ENCODE measurements at regions not wholly inside any gene's neighbourhood (a gene's known extent, or its start where the extent isn't known, plus 50 kb on each side); places are given as distances from the start of the nearest gene placed in this dataset.

GRCh38 chr18:78807668-78808067 is 171.9 kb upstream of the SALL3 start:
- Histone ChIP-seq H3K4me2 (ENCODE audit: control insufficient read depth, extremely low read depth, insufficient read depth, low read depth, low read length) (no peak overlapping the region), H2AFZ (ENCODE audit: control insufficient read depth, low read length) (no peak overlapping the region), H4K20me1 (ENCODE audit: control insufficient read depth, extremely low read depth, insufficient read depth, low read length) (no peaks in the 10 kb centered on the region), H3K27ac (ENCODE audit: control insufficient read depth, insufficient read depth, low read length) (no peak overlapping the region), H3K36me3 (ENCODE audit: control insufficient read depth in 2 of 2, extremely low read depth in 1 of 2, insufficient read depth in 2 of 2, low read length in 2 of 2) (no peaks in the 10 kb centered on the region), H3K9ac (ENCODE audit: control insufficient read depth, extremely low read depth, insufficient read depth, low read length) (no peak overlapping the region), H3K27me3 (ENCODE audit: control insufficient read depth, extremely low read depth, insufficient read depth, low read length) (no peaks in the 10 kb centered on the region), H3K4me3 (ENCODE audit: control insufficient read depth in 2 of 3, extremely low read depth in 1 of 3, insufficient read depth in 2 of 3, low read depth in 1 of 3, low read length in 3 of 3) (no peak overlapping the region), H3K79me2 (ENCODE audit: control insufficient read depth, insufficient read depth, low read length) (no peaks in the 10 kb centered on the region), H3K9me3 (ENCODE audit: control insufficient read depth, low read depth, low read length) (peaks cover 13% of the 10 kb centered on the region), H3K9me1 (ENCODE audit: control insufficient read depth, extremely low read depth, insufficient read depth, low read length) (no peaks in the 10 kb centered on the region), H3K4me1 (ENCODE audit: control insufficient read depth, extremely low read depth, insufficient read depth, low read length) (no peaks in the 10 kb centered on the region)
- FAIRE-seq (no peak), DNase-seq (ENCODE audit: low read depth, low spot score) (no peak)
- dilution Hi-C loops (cut with MboI; ENCODE audit: extremely low pct_ligation_motif_present, low sequenced_read_pairs) = no loop called here
- no peak for TF ChIP-seq EZH2 (IDR thresholded peaks at IDR 0.05; ENCODE audit: low read length)
- TF ChIP-seq CTCF (optimal IDR thresholded peaks at IDR 0.05 in 1 of 3, IDR thresholded peaks at IDR 0.05 in 1 of 3, conservative IDR thresholded peaks at IDR 0.05 in 1 of 3; ENCODE audit: extremely low read depth in 1 of 3, insufficient read depth in 2 of 3, low read length in 3 of 3) = no peak

GRCh38 chr18:78809845-78810244 is 169.8 kb upstream of the SALL3 start:
- dilution Hi-C loops (cut with MboI; ENCODE audit: extremely low pct_ligation_motif_present, low sequenced_read_pairs) = no loop called here
- peaks cover 13% of the 10 kb centered on the region for H3K9me3 ChIP-seq (ENCODE audit: control insufficient read depth, low read depth, low read length)
- H4K20me1 ChIP-seq (ENCODE audit: control insufficient read depth, extremely low read depth, insufficient read depth, low read length) = no peaks in the 10 kb centered on the region
- no peaks in the 10 kb centered on the region for H3K79me2 ChIP-seq (ENCODE audit: control insufficient read depth, insufficient read depth, low read length)
- no peaks in the 10 kb centered on the region for H3K9me1 ChIP-seq (ENCODE audit: control insufficient read depth, extremely low read depth, insufficient read depth, low read length)
- H3K27me3 ChIP-seq (ENCODE audit: control insufficient read depth, extremely low read depth, insufficient read depth, low read length) = no peaks in the 10 kb centered on the region
- H2AFZ ChIP-seq (ENCODE audit: control insufficient read depth, low read length) = no peak overlapping the region
- no peak overlapping the region for H3K27ac ChIP-seq (ENCODE audit: control insufficient read depth, insufficient read depth, low read length)
- TF ChIP-seq CTCF (optimal IDR thresholded peaks at IDR 0.05 in 1 of 3, IDR thresholded peaks at IDR 0.05 in 1 of 3, conservative IDR thresholded peaks at IDR 0.05 in 1 of 3; ENCODE audit: extremely low read depth in 1 of 3, insufficient read depth in 2 of 3, low read length in 3 of 3) = no peak
- no peak for TF ChIP-seq EZH2 (IDR thresholded peaks at IDR 0.05; ENCODE audit: low read length)
- H3K36me3 ChIP-seq (ENCODE audit: control insufficient read depth in 2 of 2, extremely low read depth in 1 of 2, insufficient read depth in 2 of 2, low read length in 2 of 2) = no peaks in the 10 kb centered on the region
- DNase-seq (ENCODE audit: low read depth, low spot score) (no peak), FAIRE-seq (no peak)
- no peaks in the 10 kb centered on the region for H3K4me1 ChIP-seq (ENCODE audit: control insufficient read depth, extremely low read depth, insufficient read depth, low read length)
- no peak overlapping the region for H3K9ac ChIP-seq (ENCODE audit: control insufficient read depth, extremely low read depth, insufficient read depth, low read length)
- no peak overlapping the region for H3K4me2 ChIP-seq (ENCODE audit: control insufficient read depth, extremely low read depth, insufficient read depth, low read depth, low read length)
- no peak overlapping the region for H3K4me3 ChIP-seq (ENCODE audit: control insufficient read depth in 2 of 3, extremely low read depth in 1 of 3, insufficient read depth in 2 of 3, low read depth in 1 of 3, low read length in 3 of 3)

Measured in keratinocyte (primary cell).